AG09309 (cell line): ENCODE measurements at regions not wholly inside any gene's neighbourhood (a gene's known extent, or its start where the extent isn't known, plus 50 kb on each side); places are given as distances from the start of the nearest gene placed in this dataset.
"Not testable (repeated sequence)": the region's sequence is repeated elsewhere in the genome, so short reads cannot be mapped to it uniquely, and the experiment has no call there.

Experiments used
- DNase-seq: peaks from one replicate; pipeline ENCODE4 v3.0.0-alpha.2; 2010; ENCODE audit warnings: low read depth
- H3K4me3 ChIP-seq: 2 replicates; pipeline ENCODE4 v1.5.1; 2011; ENCODE audit warnings: mild to moderate bottlenecking, low read depth, low read length, moderate library complexity; ENCODE audit not compliant: control insufficient read depth
- CTCF ChIP-seq: IDR thresholded peaks from 2 replicates; pipeline ENCODE4 v1.5.1; 2011; ENCODE audit warnings: mild to moderate bottlenecking, low read depth, low read length, inconsistent platforms; ENCODE audit not compliant: insufficient read depth, control insufficient read depth; ENCODE audit errors: missing control alignments

DNA sequence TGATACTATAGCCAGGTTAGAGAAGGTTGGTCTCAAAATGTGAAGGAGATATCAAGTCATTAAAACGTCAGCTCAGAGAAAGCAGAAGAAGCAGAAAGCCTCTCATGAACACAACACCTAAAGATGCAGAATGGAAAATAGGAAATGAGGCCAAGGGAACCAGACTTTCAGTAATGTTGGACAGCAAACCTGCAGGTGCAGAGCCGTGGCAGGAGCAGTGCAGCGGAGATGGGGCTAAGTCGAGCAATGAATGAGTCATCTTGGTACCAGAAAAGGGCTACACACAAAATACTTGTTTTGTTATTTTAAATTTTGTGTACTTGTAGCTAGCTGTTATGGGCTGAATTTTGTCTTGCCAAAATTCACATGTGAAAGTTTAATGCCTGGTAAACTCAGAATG lies 479.6 kb upstream of the POM121L12 start:
- H3K4me3 ChIP-seq, result no peak overlapping the region
- TF ChIP-seq CTCF, result no peak
- no peak for DNase-seq

- DNase-seq, result no peak
Observed at GRCh38 chr7:52547308-52547910, 488.0 kb upstream of the POM121L12 start.

DNA sequence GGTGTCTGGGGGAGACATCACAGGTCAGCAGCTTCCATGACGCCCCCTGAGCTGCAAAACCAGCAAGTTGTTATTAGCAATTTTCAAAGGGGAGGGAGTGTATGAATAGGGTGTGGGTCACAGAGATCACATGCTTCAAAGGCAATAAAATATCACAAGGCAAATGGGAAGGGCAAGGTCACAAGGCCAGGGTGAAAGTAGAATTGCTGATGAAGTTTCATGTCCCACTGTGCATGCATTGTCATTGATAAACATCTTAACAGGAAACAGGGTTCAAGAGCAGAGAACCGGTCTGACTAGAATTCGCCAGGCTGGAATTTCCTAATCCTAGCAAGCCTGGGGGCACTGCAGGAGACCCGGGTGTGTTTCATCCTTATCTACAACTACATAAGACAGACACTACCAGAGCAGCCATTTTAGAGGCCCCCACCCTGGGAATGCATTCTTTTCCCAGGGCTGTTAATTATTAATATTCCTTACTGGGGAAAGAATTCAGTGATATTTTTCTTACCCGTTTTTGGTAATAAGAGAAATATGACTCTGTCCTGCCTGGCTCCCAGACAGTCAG lies 494.2 kb upstream of the POM121L12 start:
- DNase-seq, H3K4me3 ChIP-seq: not testable (repeated sequence)

More at GRCh38 chr7:52547308-52547910, 488.0 kb upstream of the POM121L12 start:
- TF ChIP-seq CTCF, result no peak
- H3K4me3 ChIP-seq, result no peak overlapping the region

GRCh38 chr7:52540041-52540440 lies 495.4 kb upstream of the POM121L12 start:
- TF ChIP-seq CTCF, result no peak
- H3K4me3 ChIP-seq, result no peak overlapping the region
- DNase-seq, result no peak

DNA sequence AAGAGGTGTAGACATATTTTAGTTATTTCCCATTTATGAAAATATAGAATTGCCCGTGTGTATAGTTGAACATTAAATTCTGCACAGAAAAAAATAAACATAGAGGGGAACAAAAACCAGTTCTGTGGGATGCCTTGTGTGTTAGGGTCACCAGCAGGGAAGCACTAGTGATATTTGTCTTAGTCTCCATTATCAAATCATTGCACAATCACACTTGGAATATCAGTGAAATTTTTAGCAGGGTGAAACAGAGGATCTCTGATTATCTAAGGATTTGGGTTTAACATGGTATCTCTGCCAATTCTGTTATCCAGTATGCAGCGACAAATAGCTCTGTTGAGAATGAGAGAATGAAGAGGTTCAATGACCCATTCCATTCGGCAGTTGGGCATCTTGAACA lies 496.0 kb upstream of the POM121L12 start:
- no peak for DNase-seq
- no peak overlapping the region for H3K4me3 ChIP-seq
- no peak for TF ChIP-seq CTCF

DNA sequence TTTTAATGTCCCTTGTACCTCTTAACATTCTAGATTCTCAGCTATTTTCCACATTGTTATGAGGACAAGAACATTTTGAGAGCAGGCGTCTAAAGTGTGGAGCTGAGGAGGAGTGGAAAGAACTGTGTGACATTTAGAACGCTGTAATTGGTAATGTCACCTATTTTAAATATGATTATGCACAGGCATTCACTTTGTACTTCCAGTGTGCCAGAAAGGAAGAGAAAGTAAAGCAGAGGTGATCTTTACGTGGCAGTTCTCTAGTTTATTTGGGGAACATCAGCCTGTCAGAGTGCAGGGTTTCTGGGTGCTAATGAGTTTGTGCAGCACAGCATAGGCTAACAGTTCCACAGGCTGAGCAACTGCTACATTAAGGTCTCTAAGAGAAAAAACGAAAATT lies 498.4 kb upstream of the POM121L12 start:
- no peak for TF ChIP-seq CTCF
- no peak for DNase-seq
- no peak overlapping the region for H3K4me3 ChIP-seq

GRCh38 chr7:52525772-52526341 lies 509.6 kb upstream of the POM121L12 start:
- H3K4me3 ChIP-seq, result no peak overlapping the region
- no peak for TF ChIP-seq CTCF
- no peak for DNase-seq
